GM12865 (cell line): ENCODE measurements at regions not wholly inside any gene's neighbourhood (a gene's known extent, or its start where the extent isn't known, plus 50 kb on each side); places are given as distances from the start of the nearest gene placed in this dataset.

Experiments used
- DNase-seq: peaks from one replicate; pipeline ENCODE4 v3.0.0; 2010; ENCODE audit warnings: low read depth
- H3K4me3 ChIP-seq: 2 replicates; pipeline ENCODE4 v1.5.1; 2011; ENCODE audit warnings: mild to moderate bottlenecking, low read depth, low read length, control low read depth
- TF ChIP-seq, protein P1 (sequence below): IDR thresholded peaks from 2 replicates; pipeline ENCODE4 v1.5.1; 2011; ENCODE audit warnings: low read length, control low read depth, low read depth, inconsistent platforms; ENCODE audit not compliant: insufficient read depth; ENCODE audit errors: missing control alignments

GRCh38 chr1:221411283-221411682, 330.6 kb downstream of the DUSP10 start:
- TF ChIP-seq, protein P1, sequence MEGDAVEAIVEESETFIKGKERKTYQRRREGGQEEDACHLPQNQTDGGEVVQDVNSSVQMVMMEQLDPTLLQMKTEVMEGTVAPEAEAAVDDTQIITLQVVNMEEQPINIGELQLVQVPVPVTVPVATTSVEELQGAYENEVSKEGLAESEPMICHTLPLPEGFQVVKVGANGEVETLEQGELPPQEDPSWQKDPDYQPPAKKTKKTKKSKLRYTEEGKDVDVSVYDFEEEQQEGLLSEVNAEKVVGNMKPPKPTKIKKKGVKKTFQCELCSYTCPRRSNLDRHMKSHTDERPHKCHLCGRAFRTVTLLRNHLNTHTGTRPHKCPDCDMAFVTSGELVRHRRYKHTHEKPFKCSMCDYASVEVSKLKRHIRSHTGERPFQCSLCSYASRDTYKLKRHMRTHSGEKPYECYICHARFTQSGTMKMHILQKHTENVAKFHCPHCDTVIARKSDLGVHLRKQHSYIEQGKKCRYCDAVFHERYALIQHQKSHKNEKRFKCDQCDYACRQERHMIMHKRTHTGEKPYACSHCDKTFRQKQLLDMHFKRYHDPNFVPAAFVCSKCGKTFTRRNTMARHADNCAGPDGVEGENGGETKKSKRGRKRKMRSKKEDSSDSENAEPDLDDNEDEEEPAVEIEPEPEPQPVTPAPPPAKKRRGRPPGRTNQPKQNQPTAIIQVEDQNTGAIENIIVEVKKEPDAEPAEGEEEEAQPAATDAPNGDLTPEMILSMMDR, result no peak
- no peak overlapping the region for H3K4me3 ChIP-seq
- DNase-seq, result no peak

DNA sequence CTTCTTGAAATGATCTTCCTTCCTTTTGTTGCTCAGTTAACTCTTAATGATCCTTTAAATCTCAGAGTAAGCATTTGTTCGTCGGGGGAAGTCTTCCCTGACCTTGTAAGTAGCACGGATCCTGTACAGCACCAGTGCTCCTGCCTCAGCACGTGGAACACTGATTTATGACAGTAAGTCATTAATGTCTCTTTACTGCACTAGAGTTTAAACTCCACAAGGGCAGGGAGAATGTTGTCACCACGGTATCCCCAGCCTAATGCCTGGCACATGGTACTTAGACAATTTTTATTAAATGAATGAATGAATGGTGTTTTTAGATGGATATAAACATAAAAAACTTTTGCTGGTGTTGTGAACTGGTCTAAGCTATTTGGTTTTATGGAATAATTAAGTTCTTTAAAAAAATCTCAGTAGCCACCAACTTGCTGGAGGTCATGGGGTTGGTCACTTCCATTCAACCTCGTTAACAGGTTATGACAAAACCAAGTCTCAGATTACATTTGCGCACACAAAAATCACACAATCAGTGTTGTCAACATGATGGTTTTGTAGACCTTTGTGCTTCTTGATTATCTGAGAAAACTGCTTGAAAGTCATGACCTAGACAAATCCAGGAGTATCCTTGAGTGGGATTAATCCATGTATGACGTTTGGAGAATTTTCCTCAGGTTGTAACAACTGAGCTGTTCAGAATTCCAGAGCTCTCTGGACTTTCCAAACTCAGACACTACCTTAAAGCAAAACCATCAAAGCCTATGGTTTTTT, 326.9 kb downstream of the DUSP10 start:
- no peak overlapping the region for H3K4me3 ChIP-seq
- no peak for DNase-seq
- TF ChIP-seq, protein P1, result no peak

DNA sequence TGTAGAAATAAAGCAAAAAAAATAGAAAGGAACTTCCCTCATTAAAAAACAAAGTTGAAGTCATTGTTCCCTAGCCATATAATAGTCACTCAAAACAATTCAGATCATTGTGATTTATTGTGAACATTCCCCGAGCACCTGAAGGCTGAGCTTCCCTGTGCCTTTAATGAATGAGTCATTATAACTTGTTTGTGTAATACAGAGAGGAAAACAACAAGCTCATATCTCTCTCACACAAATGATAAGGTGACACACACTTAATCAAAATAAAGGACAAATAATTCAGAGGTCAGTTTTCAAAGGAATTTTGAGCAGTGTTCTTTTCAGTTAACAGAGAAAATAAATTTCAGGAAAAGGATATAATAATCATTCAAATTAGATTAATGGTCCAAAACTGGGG, 326.2 kb downstream of the DUSP10 start:
- H3K4me3 ChIP-seq, result no peak overlapping the region
- TF ChIP-seq, protein P1, result no peak
- no peak for DNase-seq

DNA sequence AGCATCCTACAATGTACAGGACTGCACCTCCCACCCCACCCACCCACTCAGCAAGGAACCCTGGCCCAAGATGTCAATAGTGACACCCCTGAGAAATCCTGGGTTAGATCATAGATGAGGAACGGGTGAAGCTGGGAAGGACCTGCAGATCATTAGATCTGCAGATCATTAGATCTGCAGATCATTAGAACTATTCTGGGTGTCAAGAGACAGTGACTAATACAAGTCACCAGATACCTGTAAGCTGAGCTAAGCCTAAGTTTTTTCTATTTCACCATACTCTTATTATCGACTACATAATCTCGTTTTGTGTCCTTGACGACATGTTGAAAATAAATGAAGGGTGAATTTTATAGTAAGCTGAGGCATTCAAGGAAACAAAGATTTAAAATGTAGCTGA, 325.7 kb downstream of the DUSP10 start:
- DNase-seq, result no peak
- TF ChIP-seq, protein P1, result no peak

DNA sequence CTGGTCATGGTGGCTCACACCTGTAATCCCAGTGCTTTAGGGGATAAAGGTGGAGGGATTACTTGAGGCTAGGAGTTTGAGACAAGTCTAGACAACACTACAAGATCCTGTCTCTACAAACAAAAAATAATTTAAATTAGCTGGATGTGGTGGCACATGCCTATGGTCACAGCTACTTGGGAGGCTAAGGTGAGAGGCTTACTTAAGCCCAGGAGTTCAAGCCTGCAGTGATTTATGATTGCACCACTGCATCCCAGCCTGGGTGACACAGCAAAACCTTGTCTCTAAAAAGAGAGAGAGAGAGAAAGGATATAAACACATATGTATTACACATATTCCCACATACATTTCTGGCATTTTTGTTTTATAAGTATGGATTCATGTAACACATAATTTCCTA, 325.2 kb downstream of the DUSP10 start:
- TF ChIP-seq, protein P1, result no peak
- no peak for DNase-seq
- H3K4me3 ChIP-seq, result no peak overlapping the region

More for the DNA sequence above, 325.7 kb downstream of the DUSP10 start:
- no peak overlapping the region for H3K4me3 ChIP-seq

DNA sequence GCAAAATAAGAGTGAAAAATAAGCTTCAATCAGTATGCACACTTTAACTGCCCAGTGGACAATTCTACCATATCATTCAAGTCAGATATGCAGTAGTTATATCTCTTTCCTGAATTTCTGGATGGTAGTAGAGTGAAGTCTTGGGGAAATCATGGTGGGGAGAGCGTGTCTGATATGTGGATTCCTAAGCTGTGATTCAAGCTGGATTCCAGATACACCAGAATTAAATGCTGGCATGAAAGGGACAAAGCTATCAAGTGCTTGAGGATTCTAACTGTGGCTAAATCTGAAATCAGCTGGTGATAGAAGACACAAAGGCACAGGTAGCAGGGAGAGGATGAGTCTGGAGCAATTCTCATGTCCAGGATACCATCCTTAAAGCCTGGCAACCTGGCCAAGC, 323.5 kb downstream of the DUSP10 start:
- TF ChIP-seq, protein P1, result no peak
- no peak for DNase-seq
- H3K4me3 ChIP-seq, result no peak overlapping the region

DNA sequence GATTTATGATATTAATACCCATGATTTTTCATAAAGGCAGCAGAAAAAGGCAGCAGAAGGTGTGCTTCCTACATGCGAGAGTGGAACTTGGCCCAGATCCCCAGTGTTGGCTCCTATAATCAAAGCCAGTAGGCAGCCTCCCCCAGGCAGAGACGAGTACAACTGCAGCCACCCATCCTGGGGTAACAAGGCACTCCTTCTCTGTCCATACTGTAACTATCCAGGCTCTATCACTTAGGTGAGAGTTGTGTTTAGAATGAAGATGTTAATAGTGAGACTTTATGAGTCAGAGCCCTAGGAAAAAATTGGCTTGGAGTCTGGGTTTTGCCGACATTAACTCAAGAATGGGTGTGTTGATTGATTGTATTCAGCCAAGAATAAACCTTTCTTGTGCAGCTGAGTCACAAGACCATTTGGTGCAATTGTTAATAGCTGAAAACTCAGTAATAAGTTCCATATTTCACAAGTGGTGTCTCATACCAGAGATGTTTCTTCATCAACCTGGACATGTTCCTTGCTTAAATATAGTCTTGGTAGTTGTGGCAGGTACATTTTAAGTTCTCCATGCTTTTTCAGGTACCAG, 322.3 kb downstream of the DUSP10 start:
- TF ChIP-seq, protein P1, result no peak
- DNase-seq, result no peak
- no peak overlapping the region for H3K4me3 ChIP-seq
